Epithelial cell of esophagus (primary cell): ENCODE measurements at regions not wholly inside any gene's neighbourhood (a gene's known extent, or its start where the extent isn't known, plus 50 kb on each side); places are given as distances from the start of the nearest gene placed in this dataset.

Experiments used
- DNase-seq: peaks from one replicate; pipeline ENCODE4 v3.0.0; 2010; ENCODE audit warnings: low read depth
- H3K4me3 ChIP-seq: 2 replicates; pipeline ENCODE4 v1.5.1; 2011; ENCODE audit warnings: mild to moderate bottlenecking, low read length, control low read depth
- CTCF ChIP-seq: IDR thresholded peaks from 2 replicates; pipeline ENCODE4 v1.5.1; 2011; ENCODE audit warnings: low read depth, mild to moderate bottlenecking, low read length, control low read depth, inconsistent platforms; ENCODE audit not compliant: insufficient read depth; ENCODE audit errors: missing control alignments

DNA sequence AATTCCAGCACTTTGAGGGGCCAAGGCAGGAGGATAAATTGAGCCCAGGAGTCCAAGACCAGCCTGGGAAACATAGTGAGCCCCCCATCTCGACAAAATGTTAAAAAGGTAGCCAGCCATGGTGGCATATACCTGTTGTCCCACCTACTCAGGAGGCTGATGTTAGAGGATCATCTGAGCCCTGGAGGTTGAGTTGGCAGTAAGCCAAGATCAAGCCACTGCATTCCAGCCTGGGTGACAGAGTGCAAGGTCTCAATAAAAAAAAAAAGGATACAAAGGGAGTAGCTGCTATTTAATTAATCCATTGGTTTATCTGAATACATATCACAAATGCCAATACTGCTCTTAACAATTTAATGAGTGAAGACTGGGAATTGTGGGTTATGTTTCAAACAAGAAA lies 327.8 kb downstream of the CPS1 start:
- no peak for TF ChIP-seq CTCF

GRCh38 chr2:210888035-210888434 lies 331.6 kb downstream of the CPS1 start:
- TF ChIP-seq CTCF = no peak
- no peak for DNase-seq
- H3K4me3 ChIP-seq = no peak overlapping the region

More for the DNA sequence above, 327.8 kb downstream of the CPS1 start:
- DNase-seq = no peak
- H3K4me3 ChIP-seq = no peak overlapping the region

DNA sequence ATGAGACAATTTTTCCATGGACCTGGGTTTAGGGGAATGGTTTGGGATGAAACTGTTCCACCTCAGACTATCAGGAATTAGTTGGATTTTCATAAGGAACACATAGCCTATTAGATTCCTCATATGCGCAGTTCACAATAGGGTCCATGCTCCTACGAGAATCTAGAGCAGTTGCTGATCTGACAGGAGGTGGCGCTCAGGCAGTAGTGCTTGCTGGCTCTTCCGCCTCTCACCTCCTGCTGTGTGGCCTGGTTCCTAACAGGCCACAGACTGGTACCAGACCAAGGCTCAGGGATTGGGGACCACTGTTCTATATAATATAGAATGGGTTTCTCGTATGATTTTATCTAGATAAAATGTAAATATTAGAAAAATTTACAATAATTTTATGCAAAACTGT lies 338.7 kb downstream of the CPS1 start:
- no peak for TF ChIP-seq CTCF
- no peak overlapping the region for H3K4me3 ChIP-seq
- DNase-seq = no peak

GRCh38 chr2:210899131-210899530 lies 342.7 kb downstream of the CPS1 start:
- no peak overlapping the region for H3K4me3 ChIP-seq
- no peak for TF ChIP-seq CTCF
- peak; percentile 2 for DNase-seq

DNA sequence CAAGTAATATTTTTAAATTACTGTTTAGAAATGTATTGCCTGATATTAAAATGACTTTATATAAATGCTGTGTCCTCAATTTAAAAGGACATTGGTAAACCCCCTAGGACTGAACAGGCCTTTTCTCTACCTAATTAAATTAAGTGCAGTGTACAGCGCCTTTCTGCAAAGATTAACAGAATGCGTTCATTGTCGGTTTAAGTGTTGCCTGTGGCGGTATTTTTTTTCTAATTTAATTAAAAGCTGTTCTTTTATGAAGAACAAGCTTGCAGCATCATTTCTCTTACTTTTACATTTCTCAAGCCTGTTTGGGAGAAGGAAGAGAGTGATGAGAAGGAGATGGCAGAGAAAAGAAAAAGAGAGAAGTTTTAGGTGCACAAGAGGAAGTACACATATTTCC lies 344.9 kb downstream of the CPS1 start:
- H3K4me3 ChIP-seq = no peak overlapping the region
- DNase-seq = no peak
- no peak for TF ChIP-seq CTCF

GRCh38 chr2:210912779-210913178 lies 356.4 kb downstream of the CPS1 start:
- H3K4me3 ChIP-seq = no peak overlapping the region
- no peak for DNase-seq
- no peak for TF ChIP-seq CTCF

- DNase-seq = no peak
- no peak for TF ChIP-seq CTCF
- H3K4me3 ChIP-seq = no peak overlapping the region
Observed at GRCh38 chr2:210913461-210913860, 357.1 kb downstream of the CPS1 start.
